ENCODE measurements at regions not wholly inside any gene's neighbourhood (a gene's known extent, or its start where the extent isn't known, plus 50 kb on each side); places are given as distances from the start of the nearest gene placed in this dataset.

- H3K4me1 ChIP-seq = no peaks in the 10 kb centered on the region
- H3K9me3 ChIP-seq = no peaks in the 10 kb centered on the region
- no peak overlapping the region for H3K9ac ChIP-seq (ENCODE audit: low read depth in 2 of 2, low read length in 2 of 2)
- peak; percentile 34 for DNase-seq
- intact Hi-C loops (cut with DNase I) = no loop called here
- TF ChIP-seq CTCF (IDR thresholded peaks at IDR 0.05) = no peak
- no peak overlapping the region for H3K27ac ChIP-seq
- no peak overlapping the region for H3K4me3 ChIP-seq
- H3K27me3 ChIP-seq = no peaks in the 10 kb centered on the region
- no peaks in the 10 kb centered on the region for H3K36me3 ChIP-seq
Measured at GRCh38 chr6:167762259-167762962, 64.3 kb upstream of the AFDN start.

GRCh38 chr6:167763056-167763944 lies 63.4 kb upstream of the AFDN start:
- TF ChIP-seq CTCF (IDR thresholded peaks at IDR 0.05) = no peak
- Histone ChIP-seq H3K4me1 (no peaks in the 10 kb centered on the region), H3K9ac (ENCODE audit: low read depth in 2 of 2, low read length in 2 of 2) (no peak overlapping the region), H3K4me3 (no peak overlapping the region), H3K9me3 (no peaks in the 10 kb centered on the region), H3K36me3 (no peaks in the 10 kb centered on the region), H3K27me3 (no peaks in the 10 kb centered on the region), H3K27ac (no peak overlapping the region)
- DNase-seq = no peak
- intact Hi-C loops (cut with DNase I) = no loop called here

- no peak for DNase-seq
- intact Hi-C loops (cut with DNase I) = no loop called here
- Histone ChIP-seq H3K36me3 (no peaks in the 10 kb centered on the region), H3K4me3 (no peak overlapping the region), H3K4me1 (no peaks in the 10 kb centered on the region), H3K27ac (no peak overlapping the region), H3K27me3 (no peaks in the 10 kb centered on the region), H3K9ac (ENCODE audit: low read depth in 2 of 2, low read length in 2 of 2) (no peak overlapping the region), H3K9me3 (no peaks in the 10 kb centered on the region)
- TF ChIP-seq CTCF (IDR thresholded peaks at IDR 0.05) = no peak
Measured at GRCh38 chr6:167764215-167764614, 62.5 kb upstream of the AFDN start.

GRCh38 chr6:167764713-167765479 lies 61.8 kb upstream of the AFDN start:
- Histone ChIP-seq H3K36me3 (no peaks in the 10 kb centered on the region), H3K9me3 (no peaks in the 10 kb centered on the region), H3K27me3 (no peaks in the 10 kb centered on the region), H3K27ac (no peak overlapping the region), H3K9ac (ENCODE audit: low read depth in 2 of 2, low read length in 2 of 2) (no peak overlapping the region), H3K4me3 (no peak overlapping the region), H3K4me1 (no peaks in the 10 kb centered on the region)
- intact Hi-C loops (cut with DNase I) = no loop called here
- DNase-seq = no peak
- TF ChIP-seq CTCF (IDR thresholded peaks at IDR 0.05) = no peak

GRCh38 chr6:167766986-167767714 lies 59.6 kb upstream of the AFDN start:
- no peak for TF ChIP-seq CTCF (IDR thresholded peaks at IDR 0.05)
- no peak overlapping the region for H3K4me3 ChIP-seq
- H3K27me3 ChIP-seq = no peaks in the 10 kb centered on the region
- H3K36me3 ChIP-seq = no peaks in the 10 kb centered on the region
- H3K9me3 ChIP-seq = no peaks in the 10 kb centered on the region
- H3K9ac ChIP-seq (ENCODE audit: low read depth in 2 of 2, low read length in 2 of 2) = no peak overlapping the region
- no peak overlapping the region for H3K27ac ChIP-seq
- intact Hi-C loops (cut with DNase I) = no loop called here
- no peak for DNase-seq
- H3K4me1 ChIP-seq = no peaks in the 10 kb centered on the region

All from colonic mucosa (tissue), 4 donors.